Endodermal cell (in vitro differentiated cells): ENCODE measurements at regions not wholly inside any gene's neighbourhood (a gene's known extent, or its start where the extent isn't known, plus 50 kb on each side); places are given as distances from the start of the nearest gene placed in this dataset.

Experiments
- DNase-seq: peaks from one replicate; pipeline ENCODE4 v3.0.0-alpha.2; 2017
- H3K27ac ChIP-seq: 2 replicates; pipeline ENCODE4 v1.5.1; 2013; ENCODE audit warnings: mild to moderate bottlenecking, low read depth, low read length, moderate library complexity
- H3K27me3 ChIP-seq: 2 replicates; pipeline ENCODE4 v1.6.1; 2013; ENCODE audit warnings: mild to moderate bottlenecking, low read length, moderate library complexity; ENCODE audit not compliant: insufficient read depth, control insufficient read depth, poor library complexity, severe bottlenecking
- H3K36me3 ChIP-seq: 2 replicates; pipeline ENCODE4 v1.7.0; 2013; ENCODE audit warnings: mild to moderate bottlenecking, low read length, moderate library complexity; ENCODE audit not compliant: control insufficient read depth, insufficient read depth
- H3K4me1 ChIP-seq: one replicate; pipeline ENCODE4 v1.7.0; 2013; ENCODE audit warnings: low read length; ENCODE audit not compliant: control insufficient read depth, insufficient read depth
- H3K4me3 ChIP-seq: 2 replicates; pipeline ENCODE4 v1.5.1; 2013; ENCODE audit warnings: mild to moderate bottlenecking, low read length, moderate library complexity
- H3K9ac ChIP-seq: 2 replicates; pipeline ENCODE4 v1.6.1; 2013; ENCODE audit warnings: mild to moderate bottlenecking, low read length, moderate library complexity; ENCODE audit not compliant: poor library complexity, severe bottlenecking; ENCODE audit errors: extremely low read depth
- H3K9me3 ChIP-seq: 2 replicates; pipeline ENCODE4 v1.6.1; 2013; ENCODE audit warnings: mild to moderate bottlenecking, low read length, moderate library complexity; ENCODE audit not compliant: control insufficient read depth
- H3K27ac Mint-ChIP-seq: 2 replicates; pipeline ENCODE4 v1.8.0; 2020; ENCODE audit warnings: mixed read lengths
- H3K27me3 Mint-ChIP-seq: 2 replicates; pipeline ENCODE4 v1.8.0; 2021; ENCODE audit warnings: mild to moderate bottlenecking, mixed read lengths; ENCODE audit not compliant: insufficient read depth
- H3K36me3 Mint-ChIP-seq: 2 replicates; pipeline ENCODE4 v1.8.0; 2020; ENCODE audit warnings: low read depth, mixed read lengths
- H3K4me1 Mint-ChIP-seq: 2 replicates; pipeline ENCODE4 v1.8.0; 2020; ENCODE audit warnings: mixed read lengths
- H3K4me3 Mint-ChIP-seq: 2 replicates; pipeline ENCODE4 v1.8.0; 2020; ENCODE audit warnings: mild to moderate bottlenecking, moderate library complexity, mixed read lengths
- H3K9me3 Mint-ChIP-seq: 2 replicates; pipeline ENCODE4 v1.8.0; 2020; ENCODE audit warnings: mild to moderate bottlenecking, mixed read lengths
- CTCF ChIP-seq: fragments of 200-600 bp; sonication (generic); conservative IDR thresholded peaks from 2 replicates; pipeline ENCODE4 v1.5.0; 2021; ENCODE audit warnings: antibody characterized with exemption, mild to moderate bottlenecking
- WGBS, 2 experiments: methylation state at CpG; one replicate each; pipeline versions ENCODE4 v1.1.5 to v1.1.7; 2013; ENCODE audit warnings: missing lambda C conversion rate in 2 of 2, mixed read lengths in 1 of 2; ENCODE audit not compliant: insufficient coverage in 1 of 2, insufficient read length in 1 of 2; 5-methylcytosine and 5-hydroxymethylcytosine counted together

DNA sequence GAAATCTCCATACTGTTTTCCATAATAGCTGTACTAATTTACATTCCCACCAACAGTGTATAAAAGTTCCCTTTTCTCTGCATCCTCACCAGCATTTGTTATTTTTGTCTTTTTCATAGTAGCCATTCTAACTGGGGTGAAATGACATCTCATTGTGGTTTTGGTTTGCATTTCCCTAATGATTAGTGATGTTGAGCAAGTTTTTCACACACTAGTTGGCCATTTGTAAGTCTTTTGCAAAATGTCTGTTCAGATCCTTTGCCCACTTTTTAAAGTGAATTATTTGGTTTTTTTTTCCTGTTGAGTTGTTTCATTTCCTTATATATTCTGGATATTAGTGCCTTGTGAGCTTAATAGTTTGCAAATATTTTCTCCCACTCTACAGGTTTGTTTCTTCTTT, 101.0 kb upstream of the NFE2L3 start:
- H3K9me3 ChIP-seq, result peaks cover 12% of the 10 kb centered on the region
- DNase-seq, result no peak
- H3K36me3 ChIP-seq, result no peaks in the 10 kb centered on the region
- H3K27me3 ChIP-seq, result no peaks in the 10 kb centered on the region
- no peaks in the 10 kb centered on the region for H3K4me1 ChIP-seq
- H3K27ac ChIP-seq, result no peak overlapping the region
- no peak overlapping the region for H3K27ac Mint-ChIP-seq
- no peak for TF ChIP-seq CTCF
- no peak overlapping the region for H3K9ac ChIP-seq
- H3K27me3 Mint-ChIP-seq, result no peaks in the 10 kb centered on the region
- H3K4me1 Mint-ChIP-seq, result no peaks in the 10 kb centered on the region
- H3K9me3 Mint-ChIP-seq, result peaks cover 16% of the 10 kb centered on the region
- H3K36me3 Mint-ChIP-seq, result no peaks in the 10 kb centered on the region
- H3K4me3 Mint-ChIP-seq, result no peak overlapping the region
- no peak overlapping the region for H3K4me3 ChIP-seq

DNA sequence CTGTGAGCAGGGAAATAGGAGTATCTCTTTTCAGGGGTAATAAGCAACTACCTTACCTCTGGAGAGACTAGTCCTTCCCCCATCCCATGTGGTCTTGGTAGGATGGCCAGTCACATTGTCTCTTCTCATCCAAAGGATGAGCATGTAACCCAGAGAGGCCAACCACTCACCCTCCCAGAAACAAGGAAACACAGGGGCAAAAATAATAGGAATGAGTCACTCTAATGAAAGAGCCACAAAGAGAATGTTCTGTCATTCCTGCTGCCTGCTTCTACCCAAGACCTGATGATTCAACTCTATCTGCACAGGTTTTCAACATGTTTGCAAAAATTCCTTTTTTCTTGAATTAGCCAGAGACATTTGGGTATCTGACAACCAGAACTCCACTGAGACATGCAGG, 99.3 kb upstream of the NFE2L3 start:
- Mint-ChIP-seq H3K27me3 (no peaks in the 10 kb centered on the region), H3K36me3 (no peaks in the 10 kb centered on the region), H3K9me3 (peaks cover 16% of the 10 kb centered on the region), H3K4me3 (no peak overlapping the region), H3K4me1 (no peaks in the 10 kb centered on the region), H3K27ac (no peak overlapping the region)
- H3K4me1 ChIP-seq, result no peaks in the 10 kb centered on the region
- peaks cover 12% of the 10 kb centered on the region for H3K9me3 ChIP-seq
- H3K27ac ChIP-seq, result no peak overlapping the region
- H3K27me3 ChIP-seq, result no peaks in the 10 kb centered on the region
- H3K4me3 ChIP-seq, result no peak overlapping the region
- DNase-seq, result no peak
- no peak overlapping the region for H3K9ac ChIP-seq
- H3K36me3 ChIP-seq, result no peaks in the 10 kb centered on the region
- no peak for TF ChIP-seq CTCF

DNA sequence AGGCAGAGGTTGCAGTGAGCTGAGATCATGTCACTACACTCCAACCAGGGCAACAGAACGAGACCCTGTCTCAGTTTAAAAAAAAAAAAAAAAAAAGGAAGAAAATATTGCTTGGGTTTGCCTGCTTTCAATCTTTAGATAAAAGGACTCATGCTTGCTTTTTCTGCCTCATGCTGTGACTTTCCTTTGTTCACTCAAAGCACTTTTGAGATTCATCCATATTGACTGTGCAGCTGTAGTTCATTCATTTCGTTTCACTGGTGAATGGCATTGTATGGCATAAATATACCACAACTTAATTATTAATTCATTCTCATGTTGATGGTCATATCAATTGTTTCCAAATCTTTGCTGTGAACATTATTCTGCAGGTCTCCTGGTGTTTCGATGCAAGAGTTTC, 97.6 kb upstream of the NFE2L3 start:
- no peak overlapping the region for H3K4me3 ChIP-seq
- no peak overlapping the region for H3K4me3 Mint-ChIP-seq
- no peaks in the 10 kb centered on the region for H3K36me3 Mint-ChIP-seq
- no peak overlapping the region for H3K9ac ChIP-seq
- H3K27me3 ChIP-seq, result no peaks in the 10 kb centered on the region
- H3K4me1 Mint-ChIP-seq, result no peaks in the 10 kb centered on the region
- H3K27ac Mint-ChIP-seq, result no peak overlapping the region
- peaks cover 12% of the 10 kb centered on the region for H3K9me3 ChIP-seq
- peaks cover 16% of the 10 kb centered on the region for H3K9me3 Mint-ChIP-seq
- H3K4me1 ChIP-seq, result no peaks in the 10 kb centered on the region
- H3K27ac ChIP-seq, result peak overlapping the region; percentile 94
- DNase-seq, result no peak
- TF ChIP-seq CTCF, result no peak
- H3K36me3 ChIP-seq, result no peaks in the 10 kb centered on the region
- 98 to 100% methylated on average over 1 to 3 of the region's 3 CpGs for WGBS, 2 experiments
- no peaks in the 10 kb centered on the region for H3K27me3 Mint-ChIP-seq
